B cell (primary cell): ENCODE measurements at regions not wholly inside any gene's neighbourhood (a gene's known extent, or its start where the extent isn't known, plus 50 kb on each side); places are given as distances from the start of the nearest gene placed in this dataset.

Experiments used
- ATAC-seq: fragments of 200-7000 bp; cut with Tn5 transposase; one replicate; pipeline ENCODE4 v1.10.0; 2021; ENCODE audit warnings: low read depth, mild to moderate bottlenecking, moderate number of reproducible peaks, moderate library complexity
- CTCF ChIA-PET: fragments of 350-600 bp; sonication (Branson Sonifier 250); formaldehyde crosslinking; loops from one replicate; lab custom pipeline; 2021; ENCODE audit warnings: antibody characterized with exemption, inconsistent platforms; lab: Charles Lee
- POLR2A ChIA-PET: fragments of 350-600 bp; sonication (Branson Sonifier 250); formaldehyde crosslinking; loops from one replicate; lab custom pipeline; 2021; ENCODE audit warnings: antibody characterized with exemption; lab: Charles Lee
- DNase-seq: peaks from one replicate; pipeline ENCODE4 v3.0.0; 2013
- H2AFZ ChIP-seq: 2 replicates; pipeline ENCODE4 v1.6.1; 2012; ENCODE audit warnings: mild to moderate bottlenecking, low read depth, low read length; ENCODE audit not compliant: insufficient read depth, poor library complexity, severe bottlenecking
- H3K27ac ChIP-seq, 2 donors: 1 replicate in 1 of 2; 2 replicates in 1 of 2; pipeline ENCODE4 v1.5.1; 2012 to 2013; ENCODE audit warnings: low read length in 2 of 2, mild to moderate bottlenecking in 2 of 2, moderate library complexity in 1 of 2
- H3K27me3 ChIP-seq, 4 experiments: fragments of 200-600 bp in 1 of 4; sonication (generic) in 1 of 4; replicated peaks in 1 of 4; 1 replicate in 2 of 4; 2 replicates in 2 of 4; pipeline versions ENCODE4 v1.6.1 to v1.7.0; 2013 to 2016; ENCODE audit warnings: low read length in 3 of 4, mild to moderate bottlenecking in 2 of 4, mixed read lengths in 1 of 4, moderate library complexity in 1 of 4; ENCODE audit not compliant: insufficient read depth in 4 of 4, control insufficient read depth in 3 of 4; ENCODE audit errors: control extremely low read depth in 1 of 4
- H3K36me3 ChIP-seq, 2 experiments: replicated peaks in 1 of 2; 1 replicate in 1 of 2; 2 replicates in 1 of 2; pipeline versions ENCODE4 v1.6.1 to v1.7.1; 2013; ENCODE audit warnings: low read length in 1 of 2; ENCODE audit not compliant: insufficient read depth in 2 of 2, control insufficient read depth in 1 of 2; ENCODE audit errors: control extremely low read depth in 1 of 2, extremely low read depth in 1 of 2
- H3K4me1 ChIP-seq, 2 donors: fragments of 200-600 bp in 1 of 2; sonication (generic) in 1 of 2; 1 replicate in 1 of 2; 2 replicates in 1 of 2; pipeline versions ENCODE4 v1.5.1 to v1.6.1; 2013 to 2017; ENCODE audit warnings: low read length in 2 of 2; ENCODE audit not compliant: control insufficient read depth in 2 of 2, insufficient read depth in 2 of 2
- H3K4me2 ChIP-seq: replicated peaks from 2 replicates; pipeline ENCODE3; 2012; ENCODE audit warnings: mild to moderate bottlenecking, low read depth, low read length; ENCODE audit not compliant: poor library complexity, severe bottlenecking
- H3K4me3 ChIP-seq, 5 experiments: fragments of 200-600 bp in 1 of 5; sonication (generic) in 1 of 5; 1 replicate in 3 of 5; 2 replicates in 2 of 5; pipeline versions ENCODE4 v1.5.1 to v1.7.0; 2011 to 2016; ENCODE audit warnings: low read length in 4 of 5, mild to moderate bottlenecking in 4 of 5, low read depth in 2 of 5, control low read depth in 1 of 5, moderate library complexity in 1 of 5; ENCODE audit not compliant: insufficient read depth in 1 of 5; ENCODE audit errors: control extremely low read depth in 1 of 5, extremely low read depth in 1 of 5
- H3K79me2 ChIP-seq: fragments of 200-600 bp; sonication (generic); one replicate; pipeline ENCODE4 v1.6.0; 2016; ENCODE audit warnings: low read length; ENCODE audit not compliant: control insufficient read depth, insufficient read depth
- H3K9ac ChIP-seq: fragments of 200-600 bp; sonication (generic); 2 replicates; pipeline ENCODE4 v1.6.1; 2017; ENCODE audit warnings: mild to moderate bottlenecking, low read length, moderate library complexity
- H3K9me3 ChIP-seq, 3 donors: one replicate each; pipeline versions ENCODE4 v1.6.1 to v1.7.1; 2013; ENCODE audit warnings: low read length in 2 of 3; ENCODE audit not compliant: control insufficient read depth in 2 of 3, insufficient read depth in 1 of 3; ENCODE audit errors: control extremely low read depth in 1 of 3
- H4K20me1 ChIP-seq: 2 replicates; pipeline ENCODE4 v1.6.0; 2012; ENCODE audit warnings: mild to moderate bottlenecking, low read length; ENCODE audit not compliant: insufficient read depth, control insufficient read depth, poor library complexity, severe bottlenecking
- H3K27ac Mint-ChIP-seq: one replicate; pipeline ENCODE4 v1.8.0; 2021; ENCODE audit warnings: mixed read lengths
- H3K27me3 Mint-ChIP-seq: one replicate; pipeline ENCODE4 v1.8.0; 2021; ENCODE audit warnings: mixed read lengths
- H3K4me1 Mint-ChIP-seq: one replicate; pipeline ENCODE4 v1.8.0; 2021; ENCODE audit warnings: mixed read lengths
- H3K4me3 Mint-ChIP-seq: one replicate; pipeline ENCODE4 v1.8.0; 2021; ENCODE audit warnings: mixed read lengths
- H3K9me3 Mint-ChIP-seq: one replicate; pipeline ENCODE4 v1.8.0; 2022; ENCODE audit warnings: mixed read lengths; ENCODE audit not compliant: insufficient read depth
- EZH2 ChIP-seq: IDR thresholded peaks from 2 replicates; pipeline ENCODE4 v1.6.1; 2012; ENCODE audit warnings: borderline replicate concordance, low read depth, mild to moderate bottlenecking, moderate library complexity, low read length; ENCODE audit not compliant: insufficient read depth, poor library complexity, severe bottlenecking
- WGBS: methylation state at CpG from one replicate; pipeline ENCODE4 v1.1.5; 2013; ENCODE audit warnings: missing lambda C conversion rate; ENCODE audit not compliant: insufficient coverage; 5-methylcytosine and 5-hydroxymethylcytosine counted together
- intact Hi-C: fragments of 100-400 bp; cut with micrococcal nuclease; formaldehyde crosslinking; loops from one replicate; pipeline ENCODE4 v1.10.0; 2022
- TF ChIP-seq, protein P1 (sequence below): fragments of 200-600 bp; IDR thresholded peaks from one replicate; pipeline ENCODE4 v1.8.0; 2022; ENCODE audit warnings: antibody characterized with exemption, mild to moderate bottlenecking

DNA sequence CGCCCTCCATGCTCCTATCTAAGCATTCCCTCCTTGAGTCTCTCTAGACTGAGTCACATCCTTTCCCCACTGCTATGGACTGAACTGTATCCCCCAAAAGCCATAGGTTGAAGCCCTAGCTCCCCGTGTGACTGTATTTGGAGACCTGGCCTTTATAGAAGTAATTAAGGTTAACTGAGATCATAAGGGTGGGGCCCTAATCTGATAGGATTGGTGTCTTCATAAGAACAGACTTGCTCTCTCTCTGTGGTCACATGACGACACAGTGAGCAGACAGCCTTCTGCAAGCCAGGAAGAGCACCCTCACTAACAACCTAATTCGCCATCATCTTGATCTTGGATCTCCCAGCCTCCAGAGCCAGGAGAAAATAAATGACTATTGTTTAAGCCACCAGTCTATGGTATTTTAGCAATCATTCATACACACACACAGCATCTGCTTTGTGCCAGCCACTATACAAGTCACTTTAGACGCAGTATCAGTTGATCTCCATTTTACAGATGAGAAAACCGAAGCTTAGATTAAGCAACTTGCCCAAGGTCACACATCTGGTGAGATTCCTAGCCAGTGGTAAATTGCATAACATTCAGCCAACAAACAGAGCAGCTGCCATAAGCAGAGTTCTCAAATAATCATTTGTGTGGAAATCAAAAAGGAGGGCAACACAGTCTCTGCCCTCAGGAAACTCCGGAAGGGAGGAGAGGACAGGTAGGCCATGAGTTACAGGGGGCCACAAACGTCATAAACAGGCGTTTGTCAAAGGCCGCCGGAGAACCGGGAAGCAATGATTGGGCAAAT, 66.3 kb upstream of the HES1 start:
- TF ChIP-seq, protein P1, sequence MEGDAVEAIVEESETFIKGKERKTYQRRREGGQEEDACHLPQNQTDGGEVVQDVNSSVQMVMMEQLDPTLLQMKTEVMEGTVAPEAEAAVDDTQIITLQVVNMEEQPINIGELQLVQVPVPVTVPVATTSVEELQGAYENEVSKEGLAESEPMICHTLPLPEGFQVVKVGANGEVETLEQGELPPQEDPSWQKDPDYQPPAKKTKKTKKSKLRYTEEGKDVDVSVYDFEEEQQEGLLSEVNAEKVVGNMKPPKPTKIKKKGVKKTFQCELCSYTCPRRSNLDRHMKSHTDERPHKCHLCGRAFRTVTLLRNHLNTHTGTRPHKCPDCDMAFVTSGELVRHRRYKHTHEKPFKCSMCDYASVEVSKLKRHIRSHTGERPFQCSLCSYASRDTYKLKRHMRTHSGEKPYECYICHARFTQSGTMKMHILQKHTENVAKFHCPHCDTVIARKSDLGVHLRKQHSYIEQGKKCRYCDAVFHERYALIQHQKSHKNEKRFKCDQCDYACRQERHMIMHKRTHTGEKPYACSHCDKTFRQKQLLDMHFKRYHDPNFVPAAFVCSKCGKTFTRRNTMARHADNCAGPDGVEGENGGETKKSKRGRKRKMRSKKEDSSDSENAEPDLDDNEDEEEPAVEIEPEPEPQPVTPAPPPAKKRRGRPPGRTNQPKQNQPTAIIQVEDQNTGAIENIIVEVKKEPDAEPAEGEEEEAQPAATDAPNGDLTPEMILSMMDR = no peak
- TF ChIP-seq EZH2 = no peak
- H3K27me3 Mint-ChIP-seq = no peaks in the 10 kb centered on the region
- no peaks in the 10 kb centered on the region for H3K79me2 ChIP-seq
- WGBS = 95% methylated on average over 12 of the region's 12 CpGs
- no peaks in the 10 kb centered on the region for H4K20me1 ChIP-seq
- H3K9me3 Mint-ChIP-seq = peaks cover 2% of the 10 kb centered on the region
- ChIA-PET POLR2A (interaction anchor here (1.3 to 3.0 kb wide), 5 partner anchors 11 to 98 kb away, joined by 3 to 17 read pairs (median 9); partner anchors contain the start of gene HES1), CTCF (interaction anchor here (0.8 to 3.6 kb wide), 4 partner anchors 32 to 68 kb away, joined by 3 to 30 read pairs (median 4); partner anchors contain the start of gene HES1)
- peaks cover 18 to 27% of the 10 kb centered on the region in 2 donors for H3K4me1 ChIP-seq
- H3K4me3 Mint-ChIP-seq = peak overlapping the region; percentile 71
- ATAC-seq = no peak
- H3K9ac ChIP-seq = no peak overlapping the region
- H3K4me1 Mint-ChIP-seq = peaks cover 35% of the 10 kb centered on the region
- peak overlapping the region; percentile 62 for H3K27ac Mint-ChIP-seq
- no peak overlapping the region for H2AFZ ChIP-seq
- no peak overlapping the region for H3K4me3 ChIP-seq
- H3K36me3 ChIP-seq = no peaks in the 10 kb centered on the region
- H3K4me2 ChIP-seq = peak overlapping the region; percentile 87
- no peak for DNase-seq
- intact Hi-C loops = loop anchor here (1.0 to 2.0 kb wide), 6 partner anchors 15 to 237 kb away; partner anchors contain the start of gene HES1
- H3K9me3 ChIP-seq = peaks cover 0 to 10% (median 7%) of the 10 kb centered on the region in 3 donors
- H3K27me3 ChIP-seq = no peaks in the 10 kb centered on the region
- H3K27ac ChIP-seq = no peak overlapping the region

DNA sequence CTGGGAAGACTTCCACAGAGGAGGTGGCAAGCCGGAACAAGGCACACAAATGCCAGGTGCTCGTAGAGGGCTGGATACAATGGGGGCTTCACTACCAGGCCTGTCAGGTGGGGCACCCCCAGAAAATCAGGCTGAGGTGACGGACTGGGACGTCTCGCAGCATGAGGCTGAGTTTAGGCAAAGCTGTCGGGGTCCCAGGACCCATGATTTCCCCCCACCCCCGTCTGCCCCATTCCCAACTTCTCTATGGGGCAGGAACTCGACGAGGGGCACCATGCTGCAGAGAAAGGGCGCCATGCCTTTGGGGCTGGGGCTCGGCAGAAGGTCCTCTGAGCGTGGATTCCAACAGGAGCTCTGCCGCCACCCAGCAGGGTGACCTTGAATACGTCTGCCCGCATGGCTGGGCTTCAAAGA, 65.7 kb upstream of the HES1 start:
- 55% methylated on average over 13 of the region's 15 CpGs for WGBS

More for the DNA sequence above, 65.7 kb upstream of the HES1 start:
- TF ChIP-seq EZH2 = no peak
- TF ChIP-seq, protein P1 = no peak
- peaks cover 2% of the 10 kb centered on the region for H3K9me3 Mint-ChIP-seq
- Histone ChIP-seq H3K27me3 (no peaks in the 10 kb centered on the region), H3K9me3 (peaks cover 0 to 10% (median 7%) of the 10 kb centered on the region in 3 donors), H3K4me3 (peak overlapping the region in 4 of 5 experiments; percentile 24 to 64 (median 58)), H4K20me1 (no peaks in the 10 kb centered on the region), H3K27ac (peak overlapping the region in 1 of 2 donors; percentile 59), H3K9ac (peak overlapping the region; percentile 47), H3K79me2 (no peaks in the 10 kb centered on the region), H3K36me3 (no peaks in the 10 kb centered on the region), H2AFZ (peak overlapping the region; percentile 56), H3K4me2 (peak overlapping the region; percentile 87), H3K4me1 (peaks cover 15 to 22% of the 10 kb centered on the region in 2 donors)
- H3K4me1 Mint-ChIP-seq = peaks cover 32% of the 10 kb centered on the region
- peak overlapping the region; percentile 87 for H3K27ac Mint-ChIP-seq
- H3K4me3 Mint-ChIP-seq = peak overlapping the region; percentile 85
- intact Hi-C loops = loop anchor here (1.0 to 2.0 kb wide), 6 partner anchors 15 to 236 kb away; partner anchors contain the start of gene HES1
- ATAC-seq = no peak
- no peak for DNase-seq
- CTCF ChIA-PET = interaction anchor here (0.7 to 3.6 kb wide), 10 partner anchors 11 to 67 kb away, joined by 3 to 30 read pairs (median 4); partner anchors contain the start of gene HES1
- H3K27me3 Mint-ChIP-seq = no peaks in the 10 kb centered on the region
- POLR2A ChIA-PET = interaction anchor here (0.9 to 3.0 kb wide), 9 partner anchors 10 to 99 kb away, joined by 3 to 17 read pairs (median 4); partner anchors contain the start of gene HES1
